ENCODE measurements at regions not wholly inside any gene's neighbourhood (a gene's known extent, or its start where the extent isn't known, plus 50 kb on each side); places are given as distances from the start of the nearest gene placed in this dataset.

DNA sequence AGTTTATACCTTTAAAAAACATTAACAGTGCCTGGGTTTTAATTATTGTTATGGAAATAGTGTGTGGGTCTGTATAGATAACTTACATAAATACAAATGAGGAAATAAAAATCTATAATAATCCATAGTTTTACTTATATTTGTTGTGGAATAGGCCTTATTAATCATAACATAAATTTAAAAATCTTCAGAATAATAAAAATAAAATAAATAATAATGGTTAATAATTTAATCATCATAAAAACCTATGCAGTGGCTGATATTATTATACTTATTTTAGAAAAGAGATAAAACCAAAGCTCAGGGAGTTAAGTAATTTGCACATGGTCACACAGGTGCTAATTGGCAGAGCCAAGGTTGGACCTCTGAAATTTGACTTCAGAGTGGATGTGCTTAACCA is 785.3 kb upstream of the SEMA6A start:
- TF ChIP-seq, protein P1, sequence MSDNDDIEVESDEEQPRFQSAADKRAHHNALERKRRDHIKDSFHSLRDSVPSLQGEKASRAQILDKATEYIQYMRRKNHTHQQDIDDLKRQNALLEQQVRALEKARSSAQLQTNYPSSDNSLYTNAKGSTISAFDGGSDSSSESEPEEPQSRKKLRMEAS (IDR thresholded peaks at IDR 0.05; ENCODE audit: insufficient read depth, insufficient read length) = no peak
- TF ChIP-seq, protein P2, sequence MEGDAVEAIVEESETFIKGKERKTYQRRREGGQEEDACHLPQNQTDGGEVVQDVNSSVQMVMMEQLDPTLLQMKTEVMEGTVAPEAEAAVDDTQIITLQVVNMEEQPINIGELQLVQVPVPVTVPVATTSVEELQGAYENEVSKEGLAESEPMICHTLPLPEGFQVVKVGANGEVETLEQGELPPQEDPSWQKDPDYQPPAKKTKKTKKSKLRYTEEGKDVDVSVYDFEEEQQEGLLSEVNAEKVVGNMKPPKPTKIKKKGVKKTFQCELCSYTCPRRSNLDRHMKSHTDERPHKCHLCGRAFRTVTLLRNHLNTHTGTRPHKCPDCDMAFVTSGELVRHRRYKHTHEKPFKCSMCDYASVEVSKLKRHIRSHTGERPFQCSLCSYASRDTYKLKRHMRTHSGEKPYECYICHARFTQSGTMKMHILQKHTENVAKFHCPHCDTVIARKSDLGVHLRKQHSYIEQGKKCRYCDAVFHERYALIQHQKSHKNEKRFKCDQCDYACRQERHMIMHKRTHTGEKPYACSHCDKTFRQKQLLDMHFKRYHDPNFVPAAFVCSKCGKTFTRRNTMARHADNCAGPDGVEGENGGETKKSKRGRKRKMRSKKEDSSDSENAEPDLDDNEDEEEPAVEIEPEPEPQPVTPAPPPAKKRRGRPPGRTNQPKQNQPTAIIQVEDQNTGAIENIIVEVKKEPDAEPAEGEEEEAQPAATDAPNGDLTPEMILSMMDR (IDR thresholded peaks at IDR 0.05; ENCODE audit: extremely low read depth in 1 of 2, insufficient read depth in 1 of 2, low read depth in 1 of 2, low read length in 2 of 2) = no peak
- TF ChIP-seq EZH2 (IDR thresholded peaks at IDR 0.05; ENCODE audit: borderline replicate concordance, low read depth, low read length, severe bottlenecking) (no peak), MYC (IDR thresholded peaks at IDR 0.05; ENCODE audit: low read depth, low read length) (no peak), POLR2A (IDR thresholded peaks at IDR 0.05; ENCODE audit: low read depth, low read length) (no peak), POLR2AphosphoS5 (IDR thresholded peaks at IDR 0.05; ENCODE audit: insufficient read depth, low read depth, low read length) (no peak), GATA2 (IDR thresholded peaks at IDR 0.05; ENCODE audit: insufficient read depth, insufficient read length, low read depth, low read length) (no peak), JUN (IDR thresholded peaks at IDR 0.05; ENCODE audit: borderline replicate concordance, insufficient read depth, insufficient read length, low read depth) (no peak)
- Histone ChIP-seq H3K79me2 (ENCODE audit: control insufficient read depth, insufficient read depth, low read length) (no peaks in the 10 kb centered on the region), H3K27ac (ENCODE audit: insufficient read depth, low read depth, low read length) (no peak overlapping the region), H3K4me2 (ENCODE audit: insufficient read depth, low read length) (no peak overlapping the region), H4K20me1 (replicated peaks; ENCODE audit: control insufficient read depth, extremely low read depth, insufficient read depth, low read length) (no peaks in the 10 kb centered on the region), H3K9me1 (replicated peaks; ENCODE audit: control insufficient read depth, extremely low read depth, insufficient read depth, low read length) (no peaks in the 10 kb centered on the region), H3K4me3 (replicated peaks in 1 of 3; ENCODE audit: insufficient read depth in 1 of 3, low read depth in 1 of 3, low read length in 3 of 3) (no peak overlapping the region), H3K9ac (replicated peaks; ENCODE audit: extremely low read depth, insufficient read depth, low read length) (no peak overlapping the region), H3K36me3 (ENCODE audit: control insufficient read depth in 2 of 2, extremely low read depth in 1 of 2, insufficient read depth in 2 of 2, low read length in 2 of 2) (no peaks in the 10 kb centered on the region), H3K4me1 (ENCODE audit: control insufficient read depth, extremely low read depth, insufficient read depth, low read length) (no peaks in the 10 kb centered on the region), H3K27me3 (ENCODE audit: control insufficient read depth in 2 of 2, insufficient read depth in 2 of 2, low read length in 2 of 2) (no peaks in the 10 kb centered on the region), H3K9me3 (replicated peaks; ENCODE audit: control insufficient read depth, insufficient read depth, low read length) (no peaks in the 10 kb centered on the region), H2AFZ (ENCODE audit: low read depth, low read length) (no peak overlapping the region)
- dilution Hi-C loops (cut with MboI; ENCODE audit: extremely low pct_ligation_motif_present, low sequenced_read_pairs) = no loop called here
- intact Hi-C loops (cut with micrococcal nuclease) = no loop called here
- no TSS peak for BruUV-seq (replicated peaks)
- FAIRE-seq (no peak), DNase-seq (ENCODE audit: low read depth, low spot score) (no peak)
- ChIA-PET POLR2A (no interaction called here), CTCF (no interaction called here)
